Mesendoderm (in vitro differentiated cells): ENCODE measurements at regions not wholly inside any gene's neighbourhood (a gene's known extent, or its start where the extent isn't known, plus 50 kb on each side); places are given as distances from the start of the nearest gene placed in this dataset.

ENCODE experiments used
- DNase-seq: peaks from one replicate; pipeline ENCODE4 v3.0.0; 2013
- H2AK5ac ChIP-seq: 2 replicates; pipeline ENCODE4 v1.6.1; 2013; ENCODE audit warnings: low read length, inconsistent platforms
- H2BK120ac ChIP-seq: 2 replicates; pipeline ENCODE4 v1.6.1; 2013; ENCODE audit warnings: low read depth, mild to moderate bottlenecking, low read length, moderate library complexity, mixed read lengths
- H2BK15ac ChIP-seq: replicated peaks from 2 replicates; pipeline ENCODE4 v1.6.1; 2013; ENCODE audit warnings: low read depth, mild to moderate bottlenecking, moderate library complexity
- H2BK5ac ChIP-seq: 2 replicates; pipeline ENCODE4 v1.6.1; 2013; ENCODE audit warnings: low read length, inconsistent platforms
- H3K18ac ChIP-seq: 2 replicates; pipeline ENCODE4 v1.6.1; 2013; ENCODE audit warnings: mild to moderate bottlenecking, low read length, mixed read lengths
- H3K23ac ChIP-seq: one replicate; pipeline ENCODE4 v1.6.1; 2013; ENCODE audit warnings: low read length
- H3K27ac ChIP-seq: 2 replicates; pipeline ENCODE4 v1.5.1; 2013; ENCODE audit warnings: low read depth, mild to moderate bottlenecking, inconsistent platforms, low read length, moderate library complexity
- H3K27me3 ChIP-seq: 2 replicates; pipeline ENCODE4 v1.6.1; 2013; ENCODE audit warnings: low read length, control low read depth, mild to moderate bottlenecking, inconsistent platforms; ENCODE audit not compliant: insufficient read depth, poor library complexity
- H3K36me3 ChIP-seq: 2 replicates; pipeline ENCODE4 v1.6.1; 2013; ENCODE audit warnings: low read length, inconsistent platforms; ENCODE audit not compliant: control insufficient read depth, insufficient read depth
- H3K4ac ChIP-seq: one replicate; pipeline ENCODE4 v1.6.1; 2013; ENCODE audit warnings: low read depth, mild to moderate bottlenecking, low read length, moderate library complexity
- H3K4me1 ChIP-seq: 2 replicates; pipeline ENCODE4 v1.6.1; 2013; ENCODE audit warnings: low read depth, low read length, inconsistent platforms; ENCODE audit not compliant: control insufficient read depth
- H3K4me2 ChIP-seq: 2 replicates; pipeline ENCODE4 v1.6.1; 2013; ENCODE audit warnings: low read length
- H3K4me3 ChIP-seq: 2 replicates; pipeline ENCODE4 v1.5.1; 2013; ENCODE audit warnings: mild to moderate bottlenecking, low read length
- H3K56ac ChIP-seq: one replicate; pipeline ENCODE4 v1.6.1; 2013; ENCODE audit warnings: low read length
- H3K79me1 ChIP-seq: 2 replicates; pipeline ENCODE4 v1.6.1; 2013; ENCODE audit warnings: low read length, inconsistent platforms
- H3K79me2 ChIP-seq: 2 replicates; pipeline ENCODE4 v1.6.1; 2013; ENCODE audit warnings: mild to moderate bottlenecking, low read length; ENCODE audit not compliant: control insufficient read depth, insufficient read depth
- H3K9ac ChIP-seq: 2 replicates; pipeline ENCODE4 v1.6.1; 2013; ENCODE audit warnings: low read length, inconsistent platforms
- H4K5ac ChIP-seq: one replicate; pipeline ENCODE4 v1.6.1; 2013; ENCODE audit warnings: low read length
- H4K8ac ChIP-seq: one replicate; pipeline ENCODE4 v1.6.1; 2013; ENCODE audit warnings: low read depth, mild to moderate bottlenecking, control low read depth, low read length, moderate library complexity
- WGBS: extraction: QIAGEN DNeasy Blood & Tissue Kit; methylation state at CpG from one replicate; pipeline ENCODE4 v1.1.7; 2013; ENCODE audit warnings: low lambda C conversion rate, missing lambda C conversion rate; ENCODE audit not compliant: insufficient coverage; ENCODE audit errors: extremely low coverage; 5-methylcytosine and 5-hydroxymethylcytosine counted together

DNA sequence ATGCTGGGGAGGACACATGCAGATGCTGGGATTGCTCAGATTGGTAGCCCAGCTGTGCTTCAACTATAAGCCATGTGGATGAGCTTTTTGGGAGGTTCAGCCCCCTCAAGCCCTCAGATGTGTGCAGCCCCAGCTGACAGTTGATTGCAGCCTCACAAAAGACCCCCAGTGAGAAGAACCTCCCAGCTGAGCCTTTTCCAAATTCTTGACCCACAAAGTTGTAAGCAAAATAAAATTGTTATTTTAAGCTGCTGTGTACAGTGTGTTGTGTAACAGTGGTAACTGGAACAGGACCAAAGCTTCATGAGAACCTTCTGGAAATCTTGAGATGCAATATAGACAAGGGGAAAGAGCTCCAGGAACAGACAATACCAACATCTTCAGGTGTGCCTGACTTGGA lies 156.8 kb upstream of the IRX3 start:
- H3K4me3 ChIP-seq: no peak overlapping the region
- no peaks in the 10 kb centered on the region for H3K79me1 ChIP-seq
- H3K27ac ChIP-seq: no peak overlapping the region
- no peak overlapping the region for H3K4me2 ChIP-seq
- H3K36me3 ChIP-seq: no peaks in the 10 kb centered on the region
- no peak overlapping the region for H3K9ac ChIP-seq
- no peak overlapping the region for H3K56ac ChIP-seq
- no peak overlapping the region for H2AK5ac ChIP-seq
- no peak overlapping the region for H2BK120ac ChIP-seq
- no peaks in the 10 kb centered on the region for H3K79me2 ChIP-seq
- H4K8ac ChIP-seq: no peak overlapping the region
- H3K18ac ChIP-seq: no peak overlapping the region
- H2BK5ac ChIP-seq: no peak overlapping the region
- no peak overlapping the region for H3K23ac ChIP-seq
- no peaks in the 10 kb centered on the region for H3K4me1 ChIP-seq
- no peak overlapping the region for H4K5ac ChIP-seq
- no peaks in the 10 kb centered on the region for H3K27me3 ChIP-seq
- H3K4ac ChIP-seq: no peak overlapping the region
- DNase-seq: no peak
- no peak overlapping the region for H2BK15ac ChIP-seq

DNA sequence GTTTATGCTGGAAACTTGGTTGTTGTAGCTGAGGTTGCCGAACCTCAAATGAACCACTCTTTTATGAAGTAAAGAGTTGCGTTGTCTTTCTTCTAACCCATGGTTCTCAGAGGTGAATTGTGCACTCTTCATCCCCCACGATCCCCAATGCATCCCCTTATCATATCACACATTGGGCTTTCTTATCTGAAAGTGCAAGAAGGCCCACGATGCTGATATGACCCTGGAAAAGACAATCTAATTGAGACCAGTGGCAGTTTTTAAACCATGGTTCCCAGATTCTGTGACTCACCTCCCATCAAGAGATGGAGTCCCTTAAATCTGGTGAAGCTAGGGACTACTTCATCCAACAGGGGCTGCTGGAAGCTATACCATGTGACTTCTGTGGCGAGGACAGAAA lies 156.3 kb upstream of the IRX3 start:
- no CpG with 5 or more reads among the region's 5 CpGs for WGBS

DNA sequence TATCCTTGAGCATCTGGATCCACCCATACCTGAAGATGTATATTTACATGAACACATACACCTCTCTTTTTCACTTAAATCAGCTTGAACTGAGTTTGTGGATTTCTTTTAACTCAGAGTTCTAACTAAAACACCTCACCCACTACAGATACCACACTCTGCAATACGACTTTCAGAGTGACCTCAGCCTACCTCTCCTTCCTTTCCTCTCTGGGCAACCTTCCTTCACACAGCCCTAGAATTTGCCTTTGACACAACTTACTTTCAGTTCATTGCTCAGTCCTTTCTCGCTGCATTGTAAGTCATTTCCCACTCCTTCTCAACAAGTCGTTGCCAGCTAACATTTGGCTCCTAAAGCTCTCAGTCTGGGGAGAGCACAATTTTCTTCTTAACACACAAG lies 151.9 kb upstream of the IRX3 start:
- Histone ChIP-seq H3K18ac (no peak overlapping the region), H3K9ac (no peak overlapping the region), H3K23ac (no peak overlapping the region), H4K5ac (no peak overlapping the region), H3K27me3 (no peaks in the 10 kb centered on the region), H2BK5ac (no peak overlapping the region), H3K79me1 (no peaks in the 10 kb centered on the region), H2BK15ac (no peak overlapping the region), H3K27ac (no peak overlapping the region), H3K4me3 (no peak overlapping the region), H2AK5ac (no peak overlapping the region), H3K36me3 (no peaks in the 10 kb centered on the region), H4K8ac (no peak overlapping the region), H3K4me1 (no peaks in the 10 kb centered on the region), H3K4ac (no peak overlapping the region), H3K4me2 (no peak overlapping the region), H2BK120ac (no peak overlapping the region), H3K79me2 (no peaks in the 10 kb centered on the region), H3K56ac (no peak overlapping the region)
- WGBS: no CpG with 5 or more reads among the region's 3 CpGs
- no peak for DNase-seq

More for the DNA sequence above, 156.3 kb upstream of the IRX3 start:
- Histone ChIP-seq H3K79me2 (no peaks in the 10 kb centered on the region), H3K23ac (no peak overlapping the region), H2AK5ac (no peak overlapping the region), H2BK5ac (no peak overlapping the region), H3K9ac (no peak overlapping the region), H3K27ac (no peak overlapping the region), H3K56ac (no peak overlapping the region), H3K18ac (no peak overlapping the region), H2BK120ac (no peak overlapping the region), H4K5ac (no peak overlapping the region), H3K79me1 (no peaks in the 10 kb centered on the region), H3K4me3 (no peak overlapping the region), H3K4ac (no peak overlapping the region), H2BK15ac (no peak overlapping the region), H3K36me3 (no peaks in the 10 kb centered on the region), H4K8ac (no peak overlapping the region), H3K4me2 (no peak overlapping the region), H3K4me1 (no peaks in the 10 kb centered on the region), H3K27me3 (no peaks in the 10 kb centered on the region)
- DNase-seq: no peak

DNA sequence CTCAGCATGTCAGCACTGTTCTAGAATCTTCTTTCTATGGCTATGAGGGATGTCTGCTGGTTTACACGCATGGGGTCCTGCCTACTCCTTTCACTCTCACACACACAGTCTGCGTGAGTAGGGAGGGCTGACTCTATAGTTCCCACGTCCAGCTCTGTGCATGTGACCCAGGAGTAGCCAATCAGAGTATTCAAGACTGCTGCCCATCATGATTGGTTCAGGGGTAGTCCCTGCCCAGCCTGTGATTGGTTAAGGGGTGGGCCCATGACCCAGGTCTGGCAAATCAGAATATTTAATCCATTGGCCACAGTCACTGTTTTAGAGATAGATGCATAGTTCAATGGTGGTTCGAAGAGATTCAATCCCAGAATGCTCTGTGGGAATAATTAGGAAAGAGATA lies 151.3 kb upstream of the IRX3 start:
- H2AK5ac ChIP-seq: no peak overlapping the region
- no peak overlapping the region for H3K4ac ChIP-seq
- no peak overlapping the region for H3K4me2 ChIP-seq
- no peak overlapping the region for H2BK15ac ChIP-seq
- H2BK120ac ChIP-seq: no peak overlapping the region
- H3K18ac ChIP-seq: no peak overlapping the region
- no peak overlapping the region for H3K4me3 ChIP-seq
- H3K4me1 ChIP-seq: no peaks in the 10 kb centered on the region
- no peak for DNase-seq
- no CpG with 5 or more reads among the region's 4 CpGs for WGBS
- H3K9ac ChIP-seq: no peak overlapping the region
- no peaks in the 10 kb centered on the region for H3K79me1 ChIP-seq
- no peak overlapping the region for H4K8ac ChIP-seq
- no peak overlapping the region for H2BK5ac ChIP-seq
- H3K56ac ChIP-seq: no peak overlapping the region
- no peak overlapping the region for H4K5ac ChIP-seq
- H3K23ac ChIP-seq: no peak overlapping the region
- no peaks in the 10 kb centered on the region for H3K36me3 ChIP-seq
- no peaks in the 10 kb centered on the region for H3K79me2 ChIP-seq
- no peaks in the 10 kb centered on the region for H3K27me3 ChIP-seq
- H3K27ac ChIP-seq: no peak overlapping the region

DNA sequence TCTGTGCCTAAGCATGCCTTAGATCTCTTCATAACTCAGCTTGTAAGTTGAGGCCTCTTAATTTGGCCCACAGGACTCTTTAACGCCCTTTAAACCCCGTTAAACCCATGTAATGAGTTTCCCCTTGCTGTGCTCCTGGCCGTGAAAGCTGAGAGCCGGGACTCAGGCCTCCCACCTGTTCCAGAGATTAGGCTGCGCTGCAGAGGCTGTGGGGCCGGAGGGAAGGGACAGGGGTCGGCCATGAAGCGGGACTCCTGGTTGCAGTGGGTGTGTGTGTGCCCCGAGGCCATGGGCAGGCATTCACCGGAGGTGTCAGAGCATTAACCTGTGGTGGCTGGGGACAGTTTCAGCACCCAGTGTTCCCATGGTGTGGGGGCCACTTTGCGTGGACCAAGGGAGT lies 150.8 kb upstream of the IRX3 start:
- H3K27ac ChIP-seq: no peak overlapping the region
- no peak overlapping the region for H3K4me2 ChIP-seq
- WGBS: no CpG with 5 or more reads among the region's 11 CpGs
- no peak overlapping the region for H3K4ac ChIP-seq
- no peaks in the 10 kb centered on the region for H3K79me1 ChIP-seq
- H4K8ac ChIP-seq: no peak overlapping the region
- H2BK120ac ChIP-seq: no peak overlapping the region
- H3K23ac ChIP-seq: no peak overlapping the region
- no peak overlapping the region for H3K9ac ChIP-seq
- DNase-seq: no peak
- H3K79me2 ChIP-seq: no peaks in the 10 kb centered on the region
- H3K36me3 ChIP-seq: no peaks in the 10 kb centered on the region
- H3K4me3 ChIP-seq: no peak overlapping the region
- H2BK15ac ChIP-seq: no peak overlapping the region
- no peaks in the 10 kb centered on the region for H3K4me1 ChIP-seq
- no peak overlapping the region for H4K5ac ChIP-seq
- H2AK5ac ChIP-seq: no peak overlapping the region
- H3K56ac ChIP-seq: no peak overlapping the region
- no peak overlapping the region for H3K18ac ChIP-seq
- no peaks in the 10 kb centered on the region for H3K27me3 ChIP-seq
- H2BK5ac ChIP-seq: no peak overlapping the region

DNA sequence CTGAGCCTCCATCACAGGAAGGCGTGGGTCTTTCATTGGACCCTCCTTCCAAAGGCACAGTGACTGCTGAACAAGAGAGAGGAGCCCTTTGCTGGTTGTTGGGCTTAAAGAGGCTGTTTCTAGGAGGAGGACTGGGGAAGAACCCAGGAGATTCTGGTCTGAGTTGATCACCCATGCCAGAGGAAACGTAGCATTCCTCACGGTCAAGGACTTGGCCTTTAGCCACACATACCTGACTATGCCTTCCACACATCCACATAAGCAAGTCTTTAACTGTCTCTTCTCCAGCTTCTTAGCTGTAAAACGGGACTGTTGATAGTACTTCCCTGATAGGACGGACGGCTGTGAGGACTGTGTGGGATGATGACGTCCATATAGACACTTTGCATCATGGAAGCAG lies 149.8 kb upstream of the IRX3 start:
- Histone ChIP-seq H3K23ac (no peak overlapping the region), H2BK15ac (no peak overlapping the region), H3K79me1 (no peaks in the 10 kb centered on the region), H3K18ac (no peak overlapping the region), H3K4me3 (no peak overlapping the region), H3K56ac (no peak overlapping the region), H4K8ac (no peak overlapping the region), H3K27ac (no peak overlapping the region), H3K4ac (no peak overlapping the region), H3K79me2 (no peaks in the 10 kb centered on the region), H3K4me1 (no peaks in the 10 kb centered on the region), H2BK120ac (no peak overlapping the region), H2BK5ac (no peak overlapping the region), H3K36me3 (no peaks in the 10 kb centered on the region), H4K5ac (no peak overlapping the region), H3K27me3 (no peaks in the 10 kb centered on the region), H2AK5ac (no peak overlapping the region), H3K9ac (no peak overlapping the region), H3K4me2 (no peak overlapping the region)
- no peak for DNase-seq
- WGBS: no CpG with 5 or more reads among the region's 7 CpGs
